ENCODE measurements at regions not wholly inside any gene's neighbourhood (a gene's known extent, or its start where the extent isn't known, plus 50 kb on each side); places are given as distances from the start of the nearest gene placed in this dataset.

GRCh38 chr6:88544986-88545612 lies 379.0 kb upstream of the CNR1 start:
- TF ChIP-seq CTCF (IDR thresholded peaks at IDR 0.05) (no peak), EP300 (IDR thresholded peaks at IDR 0.05) (no peak), POLR2A (IDR thresholded peaks at IDR 0.05) (no peak)

All from upper lobe of left lung (tissue), 4 donors.